H4 (cell line): ENCODE measurements at regions not wholly inside any gene's neighbourhood (a gene's known extent, or its start where the extent isn't known, plus 50 kb on each side); places are given as distances from the start of the nearest gene placed in this dataset.
"Not testable (repeated sequence)": the region's sequence is repeated elsewhere in the genome, so short reads cannot be mapped to it uniquely, and the experiment has no call there.

ENCODE experiments used
- DNase-seq: peaks from one replicate; pipeline ENCODE4 v3.0.0-alpha.2; 2015; ENCODE audit warnings: low spot score

- DNase-seq: no peak
These were observed 131.9 kb upstream of the NFIA start for GRCh38 chr1:60950224-60951063.

GRCh38 chr1:60949826-60950197, 132.5 kb upstream of the NFIA start:
- no peak for DNase-seq

GRCh38 chr1:60949154-60949825, 133.1 kb upstream of the NFIA start:
- no peak for DNase-seq

GRCh38 chr1:60948486-60948885, 133.9 kb upstream of the NFIA start:
- no peak for DNase-seq

GRCh38 chr1:60947367-60947766, 135.0 kb upstream of the NFIA start:
- DNase-seq: no peak

- DNase-seq: no peak
These were observed 139.3 kb upstream of the NFIA start for GRCh38 chr1:60942896-60943638.

GRCh38 chr1:60942291-60942690, 140.1 kb upstream of the NFIA start:
- no peak for DNase-seq

- not testable (repeated sequence) for DNase-seq
These were observed 141.7 kb upstream of the NFIA start for GRCh38 chr1:60940685-60941084.

- no peak for DNase-seq
These were observed 144.6 kb upstream of the NFIA start for GRCh38 chr1:60937720-60938119.

- DNase-seq: no peak
These were observed 145.6 kb upstream of the NFIA start for GRCh38 chr1:60936591-60937342.

- no peak for DNase-seq
These were observed 146.2 kb upstream of the NFIA start for GRCh38 chr1:60936163-60936562.

- no peak for DNase-seq
These were observed 146.7 kb upstream of the NFIA start for GRCh38 chr1:60935599-60936110.

- no peak for DNase-seq
These were observed 152.2 kb upstream of the NFIA start for GRCh38 chr1:60930130-60930529.

- no peak for DNase-seq
These were observed 157.2 kb upstream of the NFIA start for GRCh38 chr1:60924964-60925798.

GRCh38 chr1:60924165-60924564, 158.2 kb upstream of the NFIA start:
- no peak for DNase-seq

- no peak for DNase-seq
These were observed 158.8 kb upstream of the NFIA start for GRCh38 chr1:60923389-60924087.

- DNase-seq: no peak
These were observed 160.1 kb upstream of the NFIA start for GRCh38 chr1:60922304-60922703.

- DNase-seq: no peak
These were observed 161.2 kb upstream of the NFIA start for GRCh38 chr1:60921175-60921574.

GRCh38 chr1:60920561-60920960, 161.8 kb upstream of the NFIA start:
- DNase-seq: no peak

- no peak for DNase-seq
These were observed 163.5 kb upstream of the NFIA start for GRCh38 chr1:60918867-60919266.
